A549 (cell line): ENCODE measurements at regions not wholly inside any gene's neighbourhood (a gene's known extent, or its start where the extent isn't known, plus 50 kb on each side); places are given as distances from the start of the nearest gene placed in this dataset.

Experiments used
- CEBPB ChIP-seq, 2 experiments: fragments of >200 bp in 1 of 2; sonication (Bioruptor Twin) in 1 of 2; formaldehyde crosslinking in 1 of 2; IDR thresholded peaks; 2 replicates each; pipeline ENCODE4 v1.6.1; 2012 to 2016
- JUNB ChIP-seq: fragments of >200 bp; sonication (Bioruptor Twin); formaldehyde crosslinking; IDR thresholded peaks from 2 replicates; pipeline ENCODE4 v1.6.1; 2016
- KDM1A ChIP-seq: fragments of 200-600 bp; sonication (generic); IDR thresholded peaks from 2 replicates; pipeline ENCODE4 v1.6.1; 2016; ENCODE audit warnings: low read depth, mild to moderate bottlenecking
- MAZ ChIP-seq: fragments of 150-350 bp; IDR thresholded peaks from 2 replicates; pipeline ENCODE4 v1.6.1; 2014; ENCODE audit warnings: antibody characterized with exemption, low read depth, low read length, borderline replicate concordance
- MYC ChIP-seq: IDR thresholded peaks from 2 replicates; pipeline ENCODE4 v1.6.1; 2012; ENCODE audit warnings: mild to moderate bottlenecking, inconsistent platforms, low read length, improper control_type of control experiment, borderline replicate concordance
- POLR2A ChIP-seq: IDR thresholded peaks from 2 replicates; pipeline ENCODE4 v1.6.1; 2012; ENCODE audit warnings: mild to moderate bottlenecking, low read length
- POLR2AphosphoS2 ChIP-seq: conservative IDR thresholded peaks from 2 replicates; pipeline ENCODE4 v1.6.1; 2012; ENCODE audit warnings: low read length, improper control_type of control experiment, inconsistent platforms
- RAD21 ChIP-seq, 2 experiments: fragments of >200 bp in 1 of 2; sonication (Bioruptor Twin) in 1 of 2; formaldehyde crosslinking in 1 of 2; IDR thresholded peaks in 1 of 2; conservative IDR thresholded peaks in 1 of 2; 2 replicates in 1 of 2; 3 replicates in 1 of 2; pipeline ENCODE4 v1.6.1; 2012 to 2018; ENCODE audit warnings: inconsistent platforms in 1 of 2
- SREBF2 ChIP-seq: fragments of 450-650 bp; IDR thresholded peaks from 2 replicates; pipeline ENCODE4 v1.6.1; 2014; ENCODE audit warnings: mild to moderate bottlenecking, moderate library complexity
- TF ChIP-seq, protein P1 (sequence below): fragments of >200 bp; sonication (Bioruptor Twin); formaldehyde crosslinking; IDR thresholded peaks from 3 replicates; pipeline ENCODE4 v1.5.1; 2016
- TF ChIP-seq, protein P2 (sequence below): IDR thresholded peaks from 2 replicates; pipeline ENCODE4 v1.6.1; 2012; ENCODE audit warnings: low read depth, borderline replicate concordance

DNA sequence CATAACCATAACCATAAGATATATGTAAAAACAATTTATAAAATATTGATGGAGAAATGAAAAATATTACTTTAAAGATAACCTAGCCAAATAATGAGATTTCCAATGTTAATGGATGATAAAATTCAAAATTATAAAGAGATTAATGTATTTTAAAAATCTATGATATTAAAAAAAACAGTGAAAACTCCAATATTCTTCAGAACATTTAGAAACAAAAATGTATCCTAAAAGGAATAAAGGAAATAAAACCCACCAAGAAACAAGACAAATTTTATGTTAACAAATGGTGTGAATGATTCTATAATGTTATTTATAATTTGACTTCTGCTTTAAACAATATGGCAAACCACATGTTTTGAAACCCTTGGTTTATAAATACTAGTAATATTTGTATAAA lies 1587.8 kb downstream of the PCDH9 start:
- TF ChIP-seq, protein P1, sequence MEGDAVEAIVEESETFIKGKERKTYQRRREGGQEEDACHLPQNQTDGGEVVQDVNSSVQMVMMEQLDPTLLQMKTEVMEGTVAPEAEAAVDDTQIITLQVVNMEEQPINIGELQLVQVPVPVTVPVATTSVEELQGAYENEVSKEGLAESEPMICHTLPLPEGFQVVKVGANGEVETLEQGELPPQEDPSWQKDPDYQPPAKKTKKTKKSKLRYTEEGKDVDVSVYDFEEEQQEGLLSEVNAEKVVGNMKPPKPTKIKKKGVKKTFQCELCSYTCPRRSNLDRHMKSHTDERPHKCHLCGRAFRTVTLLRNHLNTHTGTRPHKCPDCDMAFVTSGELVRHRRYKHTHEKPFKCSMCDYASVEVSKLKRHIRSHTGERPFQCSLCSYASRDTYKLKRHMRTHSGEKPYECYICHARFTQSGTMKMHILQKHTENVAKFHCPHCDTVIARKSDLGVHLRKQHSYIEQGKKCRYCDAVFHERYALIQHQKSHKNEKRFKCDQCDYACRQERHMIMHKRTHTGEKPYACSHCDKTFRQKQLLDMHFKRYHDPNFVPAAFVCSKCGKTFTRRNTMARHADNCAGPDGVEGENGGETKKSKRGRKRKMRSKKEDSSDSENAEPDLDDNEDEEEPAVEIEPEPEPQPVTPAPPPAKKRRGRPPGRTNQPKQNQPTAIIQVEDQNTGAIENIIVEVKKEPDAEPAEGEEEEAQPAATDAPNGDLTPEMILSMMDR, result no peak
- TF ChIP-seq RAD21 (conservative IDR thresholded peaks at IDR 0.05 in 1 of 2, IDR thresholded peaks at IDR 0.05 in 1 of 2) (no peak), KDM1A (no peak), POLR2A (no peak), CEBPB (IDR thresholded peaks at IDR 0.05) (no peak), SREBF2 (no peak), MAZ (no peak), POLR2AphosphoS2 (no peak), JUNB (no peak), MYC (no peak)
- TF ChIP-seq, protein P2, sequence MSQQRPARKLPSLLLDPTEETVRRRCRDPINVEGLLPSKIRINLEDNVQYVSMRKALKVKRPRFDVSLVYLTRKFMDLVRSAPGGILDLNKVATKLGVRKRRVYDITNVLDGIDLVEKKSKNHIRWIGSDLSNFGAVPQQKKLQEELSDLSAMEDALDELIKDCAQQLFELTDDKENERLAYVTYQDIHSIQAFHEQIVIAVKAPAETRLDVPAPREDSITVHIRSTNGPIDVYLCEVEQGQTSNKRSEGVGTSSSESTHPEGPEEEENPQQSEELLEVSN, result no peak
